Panc1 (cell line): ENCODE measurements at regions not wholly inside any gene's neighbourhood (a gene's known extent, or its start where the extent isn't known, plus 50 kb on each side); places are given as distances from the start of the nearest gene placed in this dataset.

Experiments
- ATAC-seq: fragments of 200-7000 bp; cut with Tn5 transposase; 2 replicates; pipeline ENCODE4 v1.9.1; 2020; ENCODE audit warnings: mild to moderate bottlenecking, moderate library complexity
- BruUV-seq: library from RNA; stranded (reverse); fragments of 400-500 nt; replicated peaks from 2 replicates; lab custom pipeline; 2021; lab: Mats Ljungman, UMichigan
- CTCF ChIA-PET: fragments of 300-600 bp; sonication (Branson Sonifier 250); formaldehyde crosslinking; loops from one replicate; lab custom pipeline; 2022; ENCODE audit warnings: antibody characterized with exemption; lab: Charles Lee
- POLR2A ChIA-PET: fragments of 300-600 bp; sonication (Branson Sonifier 250); formaldehyde crosslinking; loops from one replicate; lab custom pipeline; 2022; ENCODE audit warnings: antibody characterized with exemption; lab: Charles Lee
- DNase-seq: peaks from one replicate; pipeline ENCODE4 v3.0.0-alpha.2; 2010; ENCODE audit warnings: low read depth, low spot score
- H3K27ac ChIP-seq: 2 replicates; pipeline ENCODE4 v1.5.1; 2011; ENCODE audit warnings: mild to moderate bottlenecking, low read length, inconsistent platforms
- H3K27me3 ChIP-seq: fragments of 200-500 bp; sonication (Bioruptor generic); 2 replicates; pipeline ENCODE4 v1.6.0; 2014; ENCODE audit warnings: low read length, inconsistent platforms; ENCODE audit not compliant: control insufficient read depth, insufficient read depth
- H3K36me3 ChIP-seq: fragments of 200-500 bp; sonication (Bioruptor generic); 2 replicates; pipeline ENCODE4 v1.5.1; 2014; ENCODE audit warnings: inconsistent platforms, mild to moderate bottlenecking, low read length, moderate library complexity; ENCODE audit not compliant: control insufficient read depth, insufficient read depth
- H3K4me1 ChIP-seq: 2 replicates; pipeline ENCODE4 v1.5.1; 2011; ENCODE audit warnings: inconsistent platforms, mild to moderate bottlenecking, low read length, moderate library complexity; ENCODE audit not compliant: control insufficient read depth, insufficient read depth
- H3K4me3 ChIP-seq, 2 experiments: 2 replicates each; pipeline ENCODE4 v1.5.1; 2011 to 2012; ENCODE audit warnings: low read depth in 2 of 2, low read length in 2 of 2, mild to moderate bottlenecking in 2 of 2, inconsistent platforms in 1 of 2, moderate library complexity in 1 of 2
- H3K9me3 ChIP-seq: fragments of 200-500 bp; sonication (Bioruptor generic); 2 replicates; pipeline ENCODE4 v1.5.1; 2014; ENCODE audit warnings: low read depth, mild to moderate bottlenecking, inconsistent platforms, low read length, moderate library complexity; ENCODE audit not compliant: control insufficient read depth, insufficient read depth
- POLR2AphosphoS5 ChIP-seq: IDR thresholded peaks from 2 replicates; pipeline ENCODE4 v1.6.1; 2012; ENCODE audit warnings: mild to moderate bottlenecking, low read depth, low read length, moderate library complexity
- REST ChIP-seq, 2 experiments: IDR thresholded peaks; 2 replicates each; pipeline ENCODE4 v1.6.1; 2011 to 2012; ENCODE audit warnings: low read depth in 2 of 2, control low read depth in 1 of 2, low read length in 1 of 2, mild to moderate bottlenecking in 1 of 2, moderate library complexity in 1 of 2; ENCODE audit not compliant: insufficient read depth in 1 of 2
- SIN3A ChIP-seq: IDR thresholded peaks from 2 replicates; pipeline ENCODE4 v1.6.1; 2012; ENCODE audit warnings: low read depth, mild to moderate bottlenecking, low read length, moderate library complexity, borderline replicate concordance; ENCODE audit not compliant: insufficient read depth
- TCF7L2 ChIP-seq: IDR thresholded peaks from 2 replicates; pipeline ENCODE4 v1.6.1; 2011; ENCODE audit warnings: mild to moderate bottlenecking, low read depth, low read length, inconsistent platforms
- in situ Hi-C: cut with HindIII; loops from 2 replicates; pipeline ENCODE4 v1.10.0; 2016; ENCODE audit warnings: low sequenced_read_pairs, low pct_unique_long_range_greater_than_20kb
- intact Hi-C: fragments of 100-400 bp; cut with micrococcal nuclease; formaldehyde crosslinking; loops from one replicate; pipeline ENCODE4 v1.10.0; 2022; ENCODE audit not compliant: unreplicated experiment
- TF ChIP-seq, protein P1 (sequence below): fragments of 450-650 bp; IDR thresholded peaks from 2 replicates; pipeline ENCODE4 v1.5.1; 2017; ENCODE audit warnings: mild to moderate bottlenecking

DNA sequence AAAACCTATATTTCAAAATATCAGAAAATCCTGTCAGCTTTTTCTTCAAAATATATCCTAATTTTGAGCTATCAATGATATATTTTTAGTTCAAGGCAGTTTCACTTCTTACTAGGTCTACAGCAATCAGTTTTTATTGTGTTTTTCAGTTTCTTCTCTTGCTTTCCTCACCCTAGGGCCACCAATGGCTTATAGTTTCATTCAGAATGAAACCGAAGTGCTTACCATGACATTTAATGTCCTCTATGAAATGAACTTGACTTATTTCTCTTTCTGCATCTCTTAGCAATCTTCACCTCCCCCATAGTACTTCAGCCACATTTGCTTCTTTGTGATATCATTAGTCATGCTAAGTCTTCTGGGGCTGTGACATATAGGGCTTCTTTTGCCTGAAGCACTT is 100.3 kb downstream of the ARL5B start:
- intact Hi-C loops, result no loop called here

DNA sequence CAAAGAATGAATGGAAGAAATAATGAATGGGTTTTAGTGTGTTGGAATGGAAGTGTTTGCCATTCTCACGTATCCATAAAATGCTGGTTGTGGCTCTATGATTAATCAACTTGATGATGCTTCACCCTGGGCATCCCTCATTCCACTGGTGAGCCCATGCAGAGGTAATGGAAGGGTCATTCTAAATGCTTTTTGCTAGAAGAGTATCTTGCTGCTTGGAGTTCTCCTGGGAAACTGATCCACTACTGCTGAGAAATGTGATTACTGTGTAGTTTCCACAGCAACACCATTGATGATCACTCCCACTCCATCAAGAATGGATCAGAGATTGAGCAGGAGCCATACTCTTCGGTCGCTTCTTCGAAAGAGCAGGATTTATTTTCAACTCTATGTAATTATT is 101.6 kb downstream of the ARL5B start:
- Histone ChIP-seq H3K36me3 (no peaks in the 10 kb centered on the region), H3K27ac (no peak overlapping the region), H3K4me3 (no peak overlapping the region), H3K4me1 (no peaks in the 10 kb centered on the region), H3K9me3 (no peaks in the 10 kb centered on the region), H3K27me3 (no peaks in the 10 kb centered on the region)
- in situ Hi-C loops, result no loop called here
- ChIA-PET CTCF (no interaction called here), POLR2A (no interaction called here)
- intact Hi-C loops, result no loop called here
- DNase-seq (no peak), ATAC-seq (no peak)
- no peak for TF ChIP-seq POLR2AphosphoS5
- no peak for TF ChIP-seq TCF7L2
- TF ChIP-seq REST (IDR thresholded peaks at IDR 0.05; ENCODE audit: insufficient read depth in 1 of 2, low read depth in 2 of 2, low read length in 1 of 2), result no peak
- TF ChIP-seq, protein P1, sequence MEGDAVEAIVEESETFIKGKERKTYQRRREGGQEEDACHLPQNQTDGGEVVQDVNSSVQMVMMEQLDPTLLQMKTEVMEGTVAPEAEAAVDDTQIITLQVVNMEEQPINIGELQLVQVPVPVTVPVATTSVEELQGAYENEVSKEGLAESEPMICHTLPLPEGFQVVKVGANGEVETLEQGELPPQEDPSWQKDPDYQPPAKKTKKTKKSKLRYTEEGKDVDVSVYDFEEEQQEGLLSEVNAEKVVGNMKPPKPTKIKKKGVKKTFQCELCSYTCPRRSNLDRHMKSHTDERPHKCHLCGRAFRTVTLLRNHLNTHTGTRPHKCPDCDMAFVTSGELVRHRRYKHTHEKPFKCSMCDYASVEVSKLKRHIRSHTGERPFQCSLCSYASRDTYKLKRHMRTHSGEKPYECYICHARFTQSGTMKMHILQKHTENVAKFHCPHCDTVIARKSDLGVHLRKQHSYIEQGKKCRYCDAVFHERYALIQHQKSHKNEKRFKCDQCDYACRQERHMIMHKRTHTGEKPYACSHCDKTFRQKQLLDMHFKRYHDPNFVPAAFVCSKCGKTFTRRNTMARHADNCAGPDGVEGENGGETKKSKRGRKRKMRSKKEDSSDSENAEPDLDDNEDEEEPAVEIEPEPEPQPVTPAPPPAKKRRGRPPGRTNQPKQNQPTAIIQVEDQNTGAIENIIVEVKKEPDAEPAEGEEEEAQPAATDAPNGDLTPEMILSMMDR, result no peak
- TF ChIP-seq SIN3A, result no peak
- BruUV-seq, result no TSS peak

More for the DNA sequence above, 100.3 kb downstream of the ARL5B start:
- ATAC-seq (no peak), DNase-seq (no peak)
- POLR2A ChIA-PET, result no interaction called here
- H3K4me3 ChIP-seq, result no peak overlapping the region
- in situ Hi-C loops, result no loop called here
- no peaks in the 10 kb centered on the region for H3K36me3 ChIP-seq
- no peaks in the 10 kb centered on the region for H3K27me3 ChIP-seq
- BruUV-seq, result no TSS peak
- H3K9me3 ChIP-seq, result no peaks in the 10 kb centered on the region
- TF ChIP-seq TCF7L2 (no peak), REST (IDR thresholded peaks at IDR 0.05; ENCODE audit: insufficient read depth in 1 of 2, low read depth in 2 of 2, low read length in 1 of 2) (no peak), POLR2AphosphoS5 (no peak), SIN3A (no peak)
- TF ChIP-seq, protein P1, result no peak
- no peaks in the 10 kb centered on the region for H3K4me1 ChIP-seq
- CTCF ChIA-PET, result no interaction called here
- no peak overlapping the region for H3K27ac ChIP-seq
